Sigmoid colon (tissue), 4 donors: ENCODE measurements at regions not wholly inside any gene's neighbourhood (a gene's known extent, or its start where the extent isn't known, plus 50 kb on each side); places are given as distances from the start of the nearest gene placed in this dataset.

Source experiments
- CTCF ChIP-seq, 4 experiments: fragments of 450-650 bp in 3 of 4; fragments of 200-600 bp in 1 of 4; IDR thresholded peaks; one replicate each; pipeline ENCODE4 v1.5.1; 2016 to 2019; ENCODE audit warnings: antibody characterized with exemption in 4 of 4, mild to moderate bottlenecking in 3 of 4, moderate library complexity in 2 of 4
- EP300 ChIP-seq, 4 donors: sonication (generic); formaldehyde crosslinking; IDR thresholded peaks; one replicate each; pipeline ENCODE4 v1.6.1; 2017; ENCODE audit warnings: antibody characterized with exemption in 4 of 4
- POLR2A ChIP-seq, 2 donors: fragments of 450-650 bp; IDR thresholded peaks; one replicate each; pipeline ENCODE4 v1.6.1; 2016; ENCODE audit warnings: antibody characterized with exemption in 2 of 2, mild to moderate bottlenecking in 2 of 2, moderate library complexity in 2 of 2
- POLR2AphosphoS5 ChIP-seq, 4 donors: sonication (generic); formaldehyde crosslinking; IDR thresholded peaks; one replicate each; pipeline ENCODE4 v1.6.1; 2017; ENCODE audit warnings: antibody characterized with exemption in 4 of 4

- TF ChIP-seq CTCF (IDR thresholded peaks at IDR 0.05) (no peak), POLR2AphosphoS5 (IDR thresholded peaks at IDR 0.05) (no peak), POLR2A (IDR thresholded peaks at IDR 0.05) (no peak), EP300 (IDR thresholded peaks at IDR 0.05) (no peak)
Observed at GRCh38 chr15:96747291-96747690, 416.8 kb downstream of the NR2F2 start.
